GM21526 (cell line): ENCODE measurements at regions not wholly inside any gene's neighbourhood (a gene's known extent, or its start where the extent isn't known, plus 50 kb on each side); places are given as distances from the start of the nearest gene placed in this dataset.

Experiments
- ATAC-seq: cut with Tn5 transposase; IDR thresholded peaks from one replicate; pipeline ENCODE4 v1.9.1; 2021; ENCODE audit warnings: moderate library complexity; ENCODE audit not compliant: unreplicated experiment, low FRiP score

DNA sequence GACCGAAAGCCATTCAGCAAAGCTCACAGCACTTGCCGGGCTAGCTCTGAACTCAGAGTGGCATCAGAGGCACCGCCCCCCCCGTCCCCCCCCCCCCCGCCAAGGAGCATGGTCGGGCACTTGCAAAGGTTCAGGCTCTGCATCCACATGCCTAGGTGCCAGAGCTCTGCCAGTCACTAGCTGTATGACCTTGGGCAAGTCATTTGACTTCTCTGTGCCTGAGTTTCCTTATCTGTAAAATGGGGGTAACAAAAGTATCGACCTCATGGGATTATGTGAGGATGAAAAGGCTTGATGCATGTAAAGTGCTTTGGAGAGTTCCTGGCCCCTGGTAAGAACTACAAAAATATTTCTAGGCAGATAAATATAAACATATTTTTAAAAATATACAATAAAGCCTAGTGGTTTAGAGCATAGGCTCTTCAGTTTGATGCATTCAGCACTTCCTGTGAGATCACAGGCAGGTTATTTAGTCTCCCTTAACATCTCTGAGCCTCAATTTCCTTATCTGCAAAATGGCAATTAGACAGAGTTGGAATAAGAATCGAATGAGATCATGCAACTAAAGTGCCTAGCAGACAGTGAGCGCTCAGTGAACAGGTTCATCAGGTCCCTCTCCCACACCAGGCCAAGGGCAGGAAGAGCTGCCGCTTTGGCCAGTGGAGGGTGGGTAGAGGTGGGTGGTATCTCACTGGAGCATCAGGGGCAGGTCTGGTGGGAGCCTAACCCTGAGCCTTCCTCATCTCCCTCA is 117.2 kb downstream of the CYLD start:
- ATAC-seq: no peak

DNA sequence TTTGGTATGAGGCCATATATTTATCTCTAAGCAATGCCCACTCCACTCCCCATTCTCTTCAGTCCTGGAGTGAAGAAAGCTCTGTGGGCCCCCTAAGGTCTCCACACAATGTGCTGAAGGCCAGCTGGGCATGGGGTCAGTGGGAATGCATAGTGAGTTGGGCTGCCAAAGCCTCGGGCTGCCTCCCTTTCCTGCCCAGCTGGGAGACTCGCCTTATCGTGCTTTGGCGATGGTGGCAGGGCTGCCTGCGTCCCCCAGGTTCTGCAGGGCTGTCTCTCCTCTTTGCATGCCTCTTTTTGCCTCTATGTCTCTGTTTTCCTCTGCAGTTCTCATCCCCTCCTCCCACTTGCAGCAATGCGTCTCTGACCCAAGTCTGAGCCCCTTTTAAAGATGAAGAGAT is 116.5 kb downstream of the CYLD start:
- no peak for ATAC-seq

- no peak for ATAC-seq
Observed at GRCh38 chr16:50857881-50858280, 116.0 kb downstream of the CYLD start.

DNA sequence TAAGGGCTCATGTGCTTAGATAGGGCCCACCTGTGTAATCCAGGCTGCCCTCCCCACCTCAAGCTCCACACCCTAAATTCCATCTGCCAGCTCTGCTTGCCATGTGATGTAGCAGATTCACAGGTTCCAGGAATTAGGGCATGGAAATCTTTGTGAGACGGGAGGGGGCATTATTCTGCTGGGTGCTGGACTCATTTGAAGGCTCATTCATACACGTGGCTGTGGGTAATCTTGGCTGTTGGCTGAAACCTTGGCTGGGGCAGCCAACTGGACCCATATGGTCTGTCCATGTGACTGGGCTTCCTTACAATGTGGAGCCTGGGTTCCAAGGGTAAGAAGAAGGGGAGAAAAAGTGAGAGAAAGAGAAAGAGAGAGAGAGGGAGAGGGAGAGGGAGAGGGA is 115.1 kb downstream of the CYLD start:
- ATAC-seq: no peak

- no peak for ATAC-seq
Observed at GRCh38 chr16:50853329-50853728, 111.4 kb downstream of the CYLD start.
